Nephron (organoid): ENCODE measurements at regions not wholly inside any gene's neighbourhood (a gene's known extent, or its start where the extent isn't known, plus 50 kb on each side); places are given as distances from the start of the nearest gene placed in this dataset.
"Not testable (repeated sequence)": the region's sequence is repeated elsewhere in the genome, so short reads cannot be mapped to it uniquely, and the experiment has no call there.

Experiments
- H3K27ac Mint-ChIP-seq, 3 experiments: 2 replicates each; pipeline ENCODE4 v1.8.0; 2020; ENCODE audit warnings: mixed read lengths in 3 of 3, mild to moderate bottlenecking in 2 of 3, moderate library complexity in 1 of 3
- H3K27me3 Mint-ChIP-seq: 2 replicates; pipeline ENCODE4 v1.8.0; 2021; ENCODE audit warnings: low read depth, mild to moderate bottlenecking, moderate library complexity, mixed read lengths
- H3K36me3 Mint-ChIP-seq: 2 replicates; pipeline ENCODE4 v1.8.0; 2020; ENCODE audit warnings: low read depth, mixed read lengths
- H3K4me1 Mint-ChIP-seq: 2 replicates; pipeline ENCODE4 v1.8.0; 2020; ENCODE audit warnings: mixed read lengths
- H3K4me3 Mint-ChIP-seq, 3 experiments: 2 replicates each; pipeline ENCODE4 v1.8.0; 2020; ENCODE audit warnings: mild to moderate bottlenecking in 3 of 3, mixed read lengths in 3 of 3, moderate library complexity in 2 of 3
- H3K9me3 Mint-ChIP-seq: 2 replicates; pipeline ENCODE4 v1.8.0; 2020; ENCODE audit warnings: mixed read lengths
- TF ChIP-seq, protein P1 (sequence below), 3 experiments: fragments of 200-600 bp; sonication (generic); IDR thresholded peaks; one replicate each; pipeline ENCODE4 v1.5.0; 2021; ENCODE audit warnings: antibody characterized with exemption in 3 of 3; ENCODE audit not compliant: unreplicated experiment in 3 of 3

DNA sequence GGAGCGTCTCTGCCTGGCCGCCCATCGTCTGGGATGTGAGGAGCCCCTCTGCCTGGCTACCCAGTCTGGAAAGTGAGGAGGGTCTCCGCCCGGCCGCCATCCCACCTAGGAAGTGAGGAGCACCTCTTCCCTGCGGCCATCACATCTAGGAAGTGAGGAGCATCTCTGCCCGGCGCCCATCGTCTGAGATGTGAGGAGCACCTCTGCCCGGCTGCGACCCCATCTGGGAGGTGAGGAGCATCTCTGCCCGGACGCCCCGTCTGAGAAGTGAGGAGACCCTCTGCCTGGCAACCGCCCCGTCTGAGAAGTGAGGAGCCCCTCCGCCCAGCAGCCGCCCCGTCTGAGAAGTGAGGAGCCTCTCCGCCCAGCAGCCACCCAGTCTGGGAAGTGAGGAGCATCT is 84.5 kb downstream of the IDS start:
- H3K36me3 Mint-ChIP-seq, H3K4me1 Mint-ChIP-seq, H3K4me3 Mint-ChIP-seq, H3K27ac Mint-ChIP-seq, H3K27me3 Mint-ChIP-seq: not testable (repeated sequence)
- H3K9me3 Mint-ChIP-seq, result peaks cover 20% of the 10 kb centered on the region

DNA sequence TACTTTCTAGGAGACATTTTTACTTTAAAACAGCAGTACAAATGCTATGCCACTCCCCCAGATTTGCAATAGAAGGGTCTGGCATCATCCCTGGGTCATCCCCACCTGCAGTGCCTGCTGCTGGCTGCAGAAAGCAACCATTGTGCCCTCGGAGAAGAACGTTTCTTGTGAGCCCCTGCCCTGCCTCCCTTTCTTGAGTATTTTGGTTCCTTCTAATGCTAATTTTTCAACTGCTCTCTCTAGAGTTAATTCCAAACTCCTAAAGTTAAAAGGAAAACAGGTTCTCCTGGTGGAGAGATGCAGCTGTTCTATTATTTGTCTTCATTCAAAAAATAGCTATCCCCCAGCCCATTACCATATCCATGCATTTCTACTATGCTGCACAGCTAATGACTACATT is 107.1 kb downstream of the IDS start:
- Mint-ChIP-seq H3K4me1 (no peaks in the 10 kb centered on the region), H3K4me3 (no peak overlapping the region), H3K36me3 (no peaks in the 10 kb centered on the region), H3K27ac (no peak overlapping the region), H3K27me3 (no peaks in the 10 kb centered on the region), H3K9me3 (peaks cover 9% of the 10 kb centered on the region)
- TF ChIP-seq, protein P1, sequence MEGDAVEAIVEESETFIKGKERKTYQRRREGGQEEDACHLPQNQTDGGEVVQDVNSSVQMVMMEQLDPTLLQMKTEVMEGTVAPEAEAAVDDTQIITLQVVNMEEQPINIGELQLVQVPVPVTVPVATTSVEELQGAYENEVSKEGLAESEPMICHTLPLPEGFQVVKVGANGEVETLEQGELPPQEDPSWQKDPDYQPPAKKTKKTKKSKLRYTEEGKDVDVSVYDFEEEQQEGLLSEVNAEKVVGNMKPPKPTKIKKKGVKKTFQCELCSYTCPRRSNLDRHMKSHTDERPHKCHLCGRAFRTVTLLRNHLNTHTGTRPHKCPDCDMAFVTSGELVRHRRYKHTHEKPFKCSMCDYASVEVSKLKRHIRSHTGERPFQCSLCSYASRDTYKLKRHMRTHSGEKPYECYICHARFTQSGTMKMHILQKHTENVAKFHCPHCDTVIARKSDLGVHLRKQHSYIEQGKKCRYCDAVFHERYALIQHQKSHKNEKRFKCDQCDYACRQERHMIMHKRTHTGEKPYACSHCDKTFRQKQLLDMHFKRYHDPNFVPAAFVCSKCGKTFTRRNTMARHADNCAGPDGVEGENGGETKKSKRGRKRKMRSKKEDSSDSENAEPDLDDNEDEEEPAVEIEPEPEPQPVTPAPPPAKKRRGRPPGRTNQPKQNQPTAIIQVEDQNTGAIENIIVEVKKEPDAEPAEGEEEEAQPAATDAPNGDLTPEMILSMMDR (IDR thresholded peaks at IDR 0.05; ENCODE audit: unreplicated experiment in 3 of 3), result no peak

DNA sequence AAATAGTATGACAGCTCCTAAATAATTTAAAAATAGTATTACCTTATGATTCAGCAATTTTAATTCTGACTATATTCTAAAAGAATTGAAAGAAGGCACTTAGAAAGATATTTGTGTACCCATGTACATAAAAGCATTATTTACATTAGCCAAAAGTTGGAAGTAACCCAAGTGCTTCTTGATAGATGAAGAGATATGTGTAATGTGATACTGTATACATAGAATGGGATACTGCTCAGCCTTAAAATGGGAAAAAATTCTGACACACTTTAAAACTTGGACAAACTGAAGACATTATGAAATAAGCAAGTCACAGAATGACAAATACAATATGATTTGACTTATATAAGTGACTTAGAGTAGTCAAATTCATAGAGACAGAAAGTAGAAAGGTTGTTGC is 112.2 kb downstream of the IDS start:
- no peaks in the 10 kb centered on the region for H3K36me3 Mint-ChIP-seq
- no peak overlapping the region for H3K27ac Mint-ChIP-seq
- H3K4me3 Mint-ChIP-seq, result no peak overlapping the region
- no peaks in the 10 kb centered on the region for H3K27me3 Mint-ChIP-seq
- H3K9me3 Mint-ChIP-seq, result peaks cover 1% of the 10 kb centered on the region
- TF ChIP-seq, protein P1 (IDR thresholded peaks at IDR 0.05; ENCODE audit: unreplicated experiment in 3 of 3), result no peak
- H3K4me1 Mint-ChIP-seq, result no peaks in the 10 kb centered on the region

DNA sequence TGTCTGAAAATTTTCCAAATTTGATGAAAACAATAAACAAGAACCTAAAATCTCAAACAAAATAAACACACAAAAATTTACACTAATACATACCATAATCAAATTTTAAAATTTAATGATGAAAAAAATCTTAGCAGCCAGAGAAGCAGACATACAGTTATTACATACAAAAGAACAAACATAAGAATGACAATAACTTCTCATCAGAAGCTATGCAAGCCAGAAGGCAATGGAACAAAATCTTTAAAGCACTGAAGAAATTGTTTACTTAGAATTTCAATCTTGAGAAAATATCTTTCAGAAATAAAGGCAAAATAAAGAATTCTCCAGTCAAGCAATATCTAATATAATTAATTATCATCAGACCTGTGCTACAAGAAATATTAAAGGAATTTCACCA is 121.3 kb downstream of the IDS start:
- H3K4me1 Mint-ChIP-seq, result no peaks in the 10 kb centered on the region
- no peaks in the 10 kb centered on the region for H3K36me3 Mint-ChIP-seq
- H3K27ac Mint-ChIP-seq, result no peak overlapping the region
- no peaks in the 10 kb centered on the region for H3K27me3 Mint-ChIP-seq
- H3K4me3 Mint-ChIP-seq, result no peak overlapping the region
- TF ChIP-seq, protein P1 (IDR thresholded peaks at IDR 0.05; ENCODE audit: unreplicated experiment in 3 of 3), result no peak
- peaks cover 12% of the 10 kb centered on the region for H3K9me3 Mint-ChIP-seq

DNA sequence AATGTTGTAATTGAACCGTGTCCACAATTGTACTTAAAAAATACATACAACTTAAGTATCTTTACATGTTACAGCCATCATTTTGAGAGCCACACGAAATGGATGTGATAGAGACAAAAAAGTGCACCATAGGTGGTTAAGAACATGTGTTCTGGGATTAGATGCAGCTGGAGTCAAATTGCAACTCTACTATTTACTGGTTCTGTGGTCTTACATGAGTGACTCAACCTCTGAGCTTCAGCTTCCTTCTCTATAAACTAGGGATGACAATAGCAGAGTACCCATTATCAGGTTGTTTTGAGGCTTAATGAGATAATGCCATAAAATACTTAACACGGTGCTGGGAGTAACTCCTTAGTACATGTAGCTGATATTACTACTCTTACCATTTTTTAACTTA is 130.4 kb downstream of the IDS start:
- Mint-ChIP-seq H3K4me3 (no peak overlapping the region), H3K36me3 (no peaks in the 10 kb centered on the region), H3K27ac (no peak overlapping the region), H3K27me3 (no peaks in the 10 kb centered on the region), H3K4me1 (no peaks in the 10 kb centered on the region), H3K9me3 (no peaks in the 10 kb centered on the region)
- TF ChIP-seq, protein P1 (IDR thresholded peaks at IDR 0.05; ENCODE audit: unreplicated experiment in 3 of 3), result no peak

DNA sequence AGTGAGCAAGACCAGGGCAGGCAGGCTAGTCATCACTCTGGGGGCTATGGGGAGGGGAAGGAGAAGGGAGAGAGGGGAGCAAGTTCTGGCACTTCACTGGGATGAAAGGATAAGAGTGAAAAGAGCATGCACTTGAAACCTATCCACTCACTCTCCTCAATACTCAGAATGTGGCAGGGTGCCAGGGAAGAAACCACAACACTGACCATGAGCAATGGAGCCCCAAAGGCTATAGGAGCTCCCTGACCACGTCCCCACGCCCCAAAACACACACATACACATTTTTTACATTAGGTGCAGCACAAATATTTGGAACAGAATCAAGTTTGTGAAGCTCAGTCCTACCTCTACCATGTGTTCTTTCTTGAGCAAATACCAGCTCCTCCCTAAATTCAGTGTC is 132.2 kb downstream of the IDS start:
- Mint-ChIP-seq H3K9me3 (peaks cover 2% of the 10 kb centered on the region), H3K4me1 (no peaks in the 10 kb centered on the region), H3K4me3 (no peak overlapping the region), H3K27ac (no peak overlapping the region), H3K27me3 (no peaks in the 10 kb centered on the region), H3K36me3 (no peaks in the 10 kb centered on the region)
- TF ChIP-seq, protein P1 (IDR thresholded peaks at IDR 0.05; ENCODE audit: unreplicated experiment in 3 of 3), result no peak
